ENCODE measurements at regions not wholly inside any gene's neighbourhood (a gene's known extent, or its start where the extent isn't known, plus 50 kb on each side); places are given as distances from the start of the nearest gene placed in this dataset.
"Not testable (repeated sequence)": the region's sequence is repeated elsewhere in the genome, so short reads cannot be mapped to it uniquely, and the experiment has no call there.

DNA sequence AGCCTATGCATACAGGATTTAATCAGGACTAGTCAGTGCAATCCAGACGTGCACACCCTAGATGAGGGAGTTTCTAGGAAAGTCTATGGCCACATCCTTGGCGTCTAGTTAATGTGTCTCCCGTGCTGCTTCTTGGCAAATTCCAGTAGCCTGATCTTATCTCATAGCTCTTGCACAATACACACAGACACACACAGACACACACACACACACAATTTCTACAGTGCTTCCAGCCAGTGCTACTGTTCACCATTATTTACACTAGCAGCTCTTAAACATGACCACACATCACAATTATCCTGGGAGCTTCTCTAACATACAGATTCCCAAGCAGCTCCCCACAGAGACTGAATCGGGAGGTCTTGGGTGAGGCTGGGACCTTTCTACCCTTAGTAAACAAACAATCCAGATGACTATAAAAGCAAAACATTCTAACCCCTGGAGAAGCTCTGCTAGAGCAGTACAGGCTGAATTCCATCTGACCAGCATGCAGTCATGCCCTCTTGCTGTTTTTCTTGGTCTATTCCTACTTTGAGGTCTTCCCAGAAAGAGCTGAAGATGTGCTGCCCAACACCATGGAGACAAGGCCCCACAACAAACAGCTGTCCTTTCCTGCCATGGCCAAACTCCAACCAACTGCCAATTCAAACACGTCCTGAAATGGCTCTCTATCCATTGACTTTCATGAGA, 236.6 kb downstream of the DEPDC1B start:
- Mint-ChIP-seq H3K36me3 (no peaks in the 10 kb centered on the region), H3K27me3 (no peaks in the 10 kb centered on the region), H3K9me3 (ENCODE audit: low read depth) (peaks cover 5% of the 10 kb centered on the region), H3K4me1 (no peaks in the 10 kb centered on the region), H3K4me3 (no peak overlapping the region), H3K27ac (no peak overlapping the region)
- CTCF ChIA-PET: no interaction called here
- DNase-seq: no peak
- ATAC-seq: no peak

DNA sequence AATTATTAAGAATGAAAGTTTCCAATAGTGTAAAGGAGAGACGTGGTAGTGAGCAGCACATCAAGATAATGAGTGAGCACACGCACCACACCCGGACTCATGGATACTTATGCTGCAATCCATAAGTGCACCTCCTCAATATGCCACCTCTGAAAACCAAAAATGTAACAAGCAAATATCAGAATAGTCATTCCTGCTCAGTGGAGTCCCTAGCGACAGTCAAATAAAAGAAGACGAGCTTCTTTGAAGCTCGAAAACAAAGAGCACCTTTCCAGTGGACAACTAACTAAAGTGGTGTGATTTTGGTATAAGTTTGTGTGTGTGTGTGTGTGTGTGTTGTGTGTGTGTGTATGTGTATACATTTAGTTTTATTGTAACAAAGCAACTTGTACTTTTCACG, 241.3 kb downstream of the DEPDC1B start:
- no peaks in the 10 kb centered on the region for H3K27me3 Mint-ChIP-seq
- ATAC-seq (no peak), DNase-seq (no peak)
- peaks cover 5% of the 10 kb centered on the region for H3K9me3 Mint-ChIP-seq (ENCODE audit: low read depth)
- no peak overlapping the region for H3K27ac Mint-ChIP-seq
- no peak overlapping the region for H3K4me3 Mint-ChIP-seq
- CTCF ChIA-PET: no interaction called here
- no peaks in the 10 kb centered on the region for H3K36me3 Mint-ChIP-seq
- H3K4me1 Mint-ChIP-seq: no peaks in the 10 kb centered on the region

DNA sequence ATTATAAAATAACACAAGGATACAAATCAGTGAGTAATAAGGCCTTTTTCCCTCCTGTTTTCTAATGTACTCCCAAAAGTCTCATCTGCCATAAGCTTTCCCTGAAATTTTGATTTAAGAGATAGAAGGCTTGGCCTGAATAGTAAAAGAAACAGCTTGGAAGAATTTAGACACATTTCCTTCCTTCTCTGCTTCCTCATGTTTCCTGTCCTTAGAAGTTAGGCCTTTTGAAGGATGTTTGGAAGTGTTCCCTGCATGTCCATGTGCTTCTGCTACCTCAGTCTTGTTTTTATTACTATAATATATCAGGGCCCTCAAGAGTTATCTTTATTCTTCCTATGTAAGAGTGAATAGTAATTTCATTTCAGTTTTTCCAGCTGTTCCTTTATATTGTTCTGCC, 242.7 kb downstream of the DEPDC1B start:
- Mint-ChIP-seq H3K36me3 (no peaks in the 10 kb centered on the region), H3K27ac (no peak overlapping the region), H3K9me3 (ENCODE audit: low read depth) (peaks cover 4% of the 10 kb centered on the region), H3K4me1 (no peaks in the 10 kb centered on the region), H3K4me3 (no peak overlapping the region), H3K27me3 (no peaks in the 10 kb centered on the region)
- no peak for DNase-seq
- no peak for ATAC-seq
- CTCF ChIA-PET: no interaction called here

DNA sequence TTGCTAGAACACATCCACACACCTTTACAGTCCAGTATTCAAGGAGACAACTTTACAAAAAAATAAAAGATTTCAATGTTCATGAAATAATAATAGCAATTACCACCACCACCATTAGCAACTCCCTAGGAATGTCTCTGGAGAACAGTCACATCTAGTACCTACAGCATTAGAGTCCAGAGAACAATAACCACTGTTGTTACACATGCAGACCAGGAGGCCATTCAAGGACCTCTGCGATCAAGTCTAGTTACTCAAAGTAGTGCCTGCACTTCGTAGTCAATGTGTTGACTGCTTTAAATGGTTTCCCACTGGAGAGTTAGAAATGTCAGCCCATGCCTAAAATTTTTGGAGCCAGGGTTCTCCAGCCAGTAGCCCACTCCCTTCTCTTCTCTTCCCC, 244.4 kb downstream of the DEPDC1B start:
- Mint-ChIP-seq H3K27ac (no peak overlapping the region), H3K9me3 (ENCODE audit: low read depth) (peaks cover 2% of the 10 kb centered on the region), H3K27me3 (no peaks in the 10 kb centered on the region), H3K4me3 (no peak overlapping the region), H3K36me3 (no peaks in the 10 kb centered on the region), H3K4me1 (no peaks in the 10 kb centered on the region)
- CTCF ChIA-PET: no interaction called here
- no peak for DNase-seq
- no peak for ATAC-seq

DNA sequence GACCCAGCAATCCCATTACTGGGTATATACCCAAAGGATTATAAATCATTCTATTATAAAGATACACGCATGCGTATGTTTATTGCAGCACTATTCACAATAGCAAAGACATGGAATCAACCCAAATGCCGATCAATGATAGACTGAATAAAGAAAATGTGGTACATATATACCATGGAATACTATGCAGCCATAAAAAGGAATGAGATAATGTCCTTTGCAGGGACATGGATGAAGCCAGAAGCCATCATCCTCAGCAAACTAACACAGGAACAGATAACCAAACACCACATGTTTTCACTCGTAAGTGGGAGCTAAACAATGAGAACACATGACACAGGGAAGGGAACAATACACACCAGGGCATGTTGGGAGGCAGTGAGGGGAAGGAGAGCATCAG, 245.7 kb downstream of the DEPDC1B start:
- H3K4me3 Mint-ChIP-seq; H3K36me3 Mint-ChIP-seq; H3K4me1 Mint-ChIP-seq; H3K27ac Mint-ChIP-seq; H3K27me3 Mint-ChIP-seq; CTCF ChIA-PET; DNase-seq; H3K9me3 Mint-ChIP-seq (ENCODE audit: low read depth); ATAC-seq: not testable (repeated sequence)

DNA sequence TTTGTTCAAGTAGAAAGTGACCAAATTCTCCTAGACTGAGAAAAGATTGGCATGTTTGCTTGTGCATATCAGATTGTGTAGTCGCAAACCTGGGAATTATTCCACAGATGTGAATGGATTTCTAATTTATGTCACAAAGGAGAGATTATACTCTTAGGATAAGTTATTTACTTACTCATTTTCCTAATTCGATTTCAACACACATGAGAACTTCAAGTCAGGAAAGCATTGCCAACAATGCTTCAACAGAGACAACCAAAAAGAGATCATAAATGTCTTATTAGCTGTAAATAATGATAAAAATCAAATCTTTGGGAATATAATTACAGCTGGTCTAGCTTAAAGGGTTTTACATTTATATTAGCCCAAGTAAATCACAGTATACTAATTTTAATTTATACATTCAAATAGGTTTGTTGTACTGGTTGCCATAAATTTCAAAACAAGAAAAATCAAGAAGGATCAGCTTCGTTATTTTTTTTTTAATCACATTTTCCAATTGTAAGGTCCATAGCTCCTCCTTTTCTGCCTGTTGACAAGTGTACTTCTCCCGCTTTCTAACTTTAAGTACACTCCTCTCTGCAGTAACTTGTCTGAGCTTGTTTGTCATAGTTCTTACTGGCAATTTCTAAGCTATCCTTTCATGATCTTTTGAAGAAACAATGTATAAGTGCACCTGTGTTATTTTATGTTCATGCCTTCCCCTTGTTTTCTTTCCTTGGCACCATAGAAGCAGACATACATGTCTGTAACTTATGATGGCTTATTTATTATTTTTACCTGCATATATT, 246.6 kb downstream of the DEPDC1B start:
- no peak overlapping the region for H3K4me3 Mint-ChIP-seq
- no peak for DNase-seq
- CTCF ChIA-PET: no interaction called here

DNA sequence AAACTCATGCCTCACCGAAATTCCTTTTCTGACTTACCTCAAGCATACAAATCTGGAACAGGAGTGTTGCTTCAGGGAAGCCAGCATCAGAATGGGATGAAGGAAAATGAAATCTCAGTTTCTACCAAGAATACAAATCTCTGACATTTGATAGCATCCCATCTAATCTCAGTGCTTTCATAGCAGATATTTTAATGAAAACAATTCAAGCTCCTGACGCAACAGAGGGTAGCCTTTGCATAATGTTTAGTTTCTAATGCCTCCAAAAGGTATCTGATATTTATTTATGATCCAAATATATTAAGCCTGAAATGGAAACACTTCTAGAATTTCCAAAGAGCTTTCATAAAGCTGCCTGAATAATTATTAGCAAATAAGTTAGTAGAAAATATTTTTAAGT, 251.4 kb downstream of the DEPDC1B start:
- no peaks in the 10 kb centered on the region for H3K4me1 Mint-ChIP-seq
- DNase-seq (no peak), ATAC-seq (no peak)
- no peaks in the 10 kb centered on the region for H3K9me3 Mint-ChIP-seq (ENCODE audit: low read depth)
- no peak overlapping the region for H3K4me3 Mint-ChIP-seq
- no peaks in the 10 kb centered on the region for H3K36me3 Mint-ChIP-seq
- H3K27ac Mint-ChIP-seq: no peak overlapping the region
- CTCF ChIA-PET: no interaction called here
- H3K27me3 Mint-ChIP-seq: no peaks in the 10 kb centered on the region

More for the DNA sequence above, 246.6 kb downstream of the DEPDC1B start:
- Mint-ChIP-seq H3K36me3 (no peaks in the 10 kb centered on the region), H3K27me3 (no peaks in the 10 kb centered on the region), H3K4me1 (no peaks in the 10 kb centered on the region), H3K27ac (no peak overlapping the region), H3K9me3 (ENCODE audit: low read depth) (peaks cover 2% of the 10 kb centered on the region)
- ATAC-seq: no peak

DNA sequence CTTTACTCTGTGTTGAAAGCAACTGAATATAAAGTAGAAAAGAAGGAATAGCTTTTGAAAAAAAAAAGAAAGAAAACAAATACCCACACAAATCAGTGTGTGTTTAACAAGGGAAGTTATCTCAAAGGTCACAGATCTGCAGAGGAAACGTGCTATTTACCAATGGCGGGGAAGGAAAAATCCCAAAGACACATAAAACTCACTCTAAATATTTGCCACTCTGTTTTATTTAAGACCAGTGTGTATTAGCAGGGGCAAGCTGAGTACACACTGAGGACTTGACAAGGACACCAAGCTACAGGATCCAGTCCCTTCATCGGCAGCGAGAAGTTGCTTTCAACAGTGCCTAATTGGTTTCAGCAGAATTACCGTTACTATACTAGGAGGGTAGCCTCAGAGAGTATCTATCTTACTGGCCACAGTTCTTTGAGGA, 252.5 kb downstream of the DEPDC1B start:
- no peak overlapping the region for H3K4me3 Mint-ChIP-seq
- no peaks in the 10 kb centered on the region for H3K36me3 Mint-ChIP-seq
- H3K4me1 Mint-ChIP-seq: no peaks in the 10 kb centered on the region
- ATAC-seq: no peak
- CTCF ChIA-PET: no interaction called here
- no peak overlapping the region for H3K27ac Mint-ChIP-seq
- no peaks in the 10 kb centered on the region for H3K9me3 Mint-ChIP-seq (ENCODE audit: low read depth)
- no peaks in the 10 kb centered on the region for H3K27me3 Mint-ChIP-seq
- DNase-seq: no peak

DNA sequence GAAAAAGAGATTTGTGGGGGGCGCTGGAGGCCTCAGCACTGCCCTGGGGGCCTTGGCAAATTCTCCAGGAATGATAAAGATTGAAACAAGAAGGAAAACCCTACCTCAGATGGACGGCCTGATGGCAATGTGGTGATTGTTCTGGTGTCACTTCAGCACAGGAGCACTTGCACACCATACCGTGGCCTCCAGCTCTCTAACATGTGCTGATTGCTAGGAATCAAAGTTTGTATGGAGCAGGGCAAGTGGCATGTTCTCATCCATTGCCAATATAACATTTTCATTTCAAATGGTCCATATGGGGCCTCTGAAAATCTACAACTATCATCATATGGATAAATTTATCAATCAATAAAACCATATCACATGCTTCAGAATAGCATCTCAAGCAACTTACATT, 253.0 kb downstream of the DEPDC1B start:
- no peaks in the 10 kb centered on the region for H3K27me3 Mint-ChIP-seq
- H3K4me3 Mint-ChIP-seq: no peak overlapping the region
- CTCF ChIA-PET: no interaction called here
- no peaks in the 10 kb centered on the region for H3K36me3 Mint-ChIP-seq
- ATAC-seq (no peak), DNase-seq (no peak)
- no peaks in the 10 kb centered on the region for H3K4me1 Mint-ChIP-seq
- peaks cover 2% of the 10 kb centered on the region for H3K9me3 Mint-ChIP-seq (ENCODE audit: low read depth)
- no peak overlapping the region for H3K27ac Mint-ChIP-seq

DNA sequence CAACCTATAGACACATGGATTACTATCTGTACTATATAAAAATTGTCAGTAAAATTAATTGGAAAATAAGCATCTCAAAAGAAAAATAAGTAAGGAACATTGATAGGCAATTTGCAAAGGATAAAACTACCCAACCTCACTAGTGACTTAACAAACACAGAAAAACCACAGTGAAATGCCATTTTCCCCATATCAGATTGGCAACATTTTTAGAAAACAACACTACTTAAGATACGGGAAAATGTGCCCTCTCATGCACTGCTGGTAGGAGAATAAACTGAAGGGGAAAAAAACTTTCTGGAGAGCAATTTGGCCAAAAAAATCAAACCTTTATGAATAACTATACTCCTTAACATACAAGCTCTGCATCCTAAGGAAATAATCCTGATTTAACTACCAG, 254.0 kb downstream of the DEPDC1B start:
- Mint-ChIP-seq H3K27me3 (no peaks in the 10 kb centered on the region), H3K27ac (no peak overlapping the region), H3K4me3 (no peak overlapping the region), H3K4me1 (no peaks in the 10 kb centered on the region), H3K9me3 (ENCODE audit: low read depth) (peaks cover 2% of the 10 kb centered on the region), H3K36me3 (no peaks in the 10 kb centered on the region)
- CTCF ChIA-PET: no interaction called here
- no peak for DNase-seq
- ATAC-seq: no peak

DNA sequence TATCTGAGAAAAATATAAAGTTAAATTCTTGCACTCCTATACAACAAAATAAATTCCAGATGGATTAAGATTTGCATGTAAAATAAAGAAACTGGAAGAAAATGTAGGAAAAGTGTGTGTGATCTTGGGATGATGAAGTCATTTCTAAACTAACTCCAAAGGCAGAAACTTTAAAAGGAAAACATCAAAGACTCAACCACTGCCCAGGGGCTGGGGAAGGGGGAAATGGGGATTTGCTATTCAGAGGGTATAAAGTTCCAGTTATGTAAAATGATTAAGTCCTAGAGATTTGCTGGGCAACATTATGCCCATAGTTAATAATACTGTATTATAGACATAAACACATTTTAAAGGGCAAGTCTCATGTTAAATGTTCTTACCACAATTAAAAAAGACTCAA, 254.5 kb downstream of the DEPDC1B start:
- ATAC-seq: no peak
- CTCF ChIA-PET: no interaction called here
- no peak overlapping the region for H3K4me3 Mint-ChIP-seq

DNA sequence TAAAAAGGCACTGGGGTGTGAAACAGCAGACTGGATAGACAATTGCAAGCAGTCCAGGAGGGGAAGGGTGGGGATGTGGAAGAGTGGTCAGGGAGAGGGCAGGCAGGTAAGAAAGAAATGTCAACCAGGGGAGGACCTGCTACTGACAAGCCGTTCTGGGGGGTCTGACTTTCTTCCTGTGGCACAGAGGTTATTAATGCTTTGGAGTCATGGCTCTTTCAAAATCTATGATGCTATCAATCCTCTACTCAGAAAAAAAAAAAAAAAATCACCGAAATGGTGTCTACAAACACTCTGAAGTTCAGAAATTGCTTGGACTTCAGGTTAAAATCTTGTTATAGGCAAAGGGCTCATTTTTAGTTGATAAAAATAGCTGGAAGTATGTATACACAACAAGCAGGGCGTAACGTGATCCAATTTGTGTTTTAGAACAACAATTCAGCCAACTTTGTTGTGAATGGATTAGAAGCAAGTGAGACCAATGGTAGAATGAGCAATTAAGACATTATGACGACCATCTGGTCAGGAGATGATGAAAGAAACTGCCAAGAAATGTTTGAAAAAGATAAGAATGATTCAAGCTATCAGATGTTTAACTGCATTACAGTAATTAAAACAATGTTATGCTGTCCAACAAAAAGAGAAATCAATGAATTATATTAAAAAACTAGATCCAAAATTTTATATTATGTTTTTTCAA, 255.2 kb downstream of the DEPDC1B start:
- no peaks in the 10 kb centered on the region for H3K36me3 Mint-ChIP-seq
- DNase-seq (no peak), ATAC-seq (no peak)
- peaks cover 2% of the 10 kb centered on the region for H3K9me3 Mint-ChIP-seq (ENCODE audit: low read depth)
- H3K27me3 Mint-ChIP-seq: no peaks in the 10 kb centered on the region
- H3K27ac Mint-ChIP-seq: no peak overlapping the region
- CTCF ChIA-PET: no interaction called here
- H3K4me3 Mint-ChIP-seq: no peak overlapping the region
- no peaks in the 10 kb centered on the region for H3K4me1 Mint-ChIP-seq

More for the DNA sequence above, 254.5 kb downstream of the DEPDC1B start:
- Mint-ChIP-seq H3K9me3 (ENCODE audit: low read depth) (peaks cover 2% of the 10 kb centered on the region), H3K4me1 (no peaks in the 10 kb centered on the region), H3K36me3 (no peaks in the 10 kb centered on the region), H3K27me3 (no peaks in the 10 kb centered on the region), H3K27ac (no peak overlapping the region)
- no peak for DNase-seq

DNA sequence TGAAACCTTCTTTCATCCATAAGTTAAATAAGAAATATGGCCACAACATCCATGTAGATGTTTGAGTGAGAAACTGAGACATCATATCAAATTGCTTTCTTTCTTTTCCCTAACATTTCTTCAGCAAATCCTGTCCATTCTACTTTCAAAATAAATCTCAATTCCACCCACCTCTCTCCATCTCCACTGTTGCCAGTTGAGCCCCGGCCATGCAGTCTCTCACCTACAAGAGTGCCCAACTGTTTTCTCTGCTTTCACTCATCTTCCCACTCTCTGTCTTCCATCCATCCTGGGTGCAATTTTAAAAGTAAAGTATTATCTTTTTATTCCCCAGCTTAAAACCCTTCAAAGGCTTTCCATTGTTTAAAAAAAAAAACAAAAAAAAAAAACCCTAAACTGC, 260.4 kb downstream of the DEPDC1B start:
- no peaks in the 10 kb centered on the region for H3K36me3 Mint-ChIP-seq
- H3K27ac Mint-ChIP-seq: no peak overlapping the region
- H3K4me1 Mint-ChIP-seq: no peaks in the 10 kb centered on the region
- peaks cover 2% of the 10 kb centered on the region for H3K9me3 Mint-ChIP-seq (ENCODE audit: low read depth)
- CTCF ChIA-PET: no interaction called here
- ATAC-seq (no peak), DNase-seq (no peak)
- no peak overlapping the region for H3K4me3 Mint-ChIP-seq
- no peaks in the 10 kb centered on the region for H3K27me3 Mint-ChIP-seq

DNA sequence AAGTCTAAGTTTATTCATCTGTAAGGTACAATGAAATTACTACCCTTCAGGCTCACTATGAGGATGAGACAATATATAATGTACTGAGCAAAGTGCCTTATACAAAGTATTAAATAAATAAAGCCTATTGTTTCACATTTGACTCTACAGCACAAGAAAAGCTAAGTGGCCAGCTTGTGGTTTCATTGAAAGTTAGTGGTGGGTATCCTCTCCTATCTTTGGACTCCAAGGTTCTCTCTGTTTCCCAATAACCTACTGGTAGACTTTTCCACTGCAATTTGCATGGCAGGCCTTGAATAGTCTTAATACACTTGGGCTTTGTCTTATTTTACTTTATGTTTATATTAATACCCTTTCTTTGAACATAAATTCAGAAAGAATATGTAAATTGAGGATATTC, 262.7 kb downstream of the DEPDC1B start:
- no peak for ATAC-seq
- Mint-ChIP-seq H3K4me1 (no peaks in the 10 kb centered on the region), H3K9me3 (ENCODE audit: low read depth) (peaks cover 2% of the 10 kb centered on the region), H3K27ac (no peak overlapping the region), H3K36me3 (no peaks in the 10 kb centered on the region), H3K4me3 (no peak overlapping the region), H3K27me3 (no peaks in the 10 kb centered on the region)
- CTCF ChIA-PET: no interaction called here
- no peak for DNase-seq
